ENCODE measurements at regions not wholly inside any gene's neighbourhood (a gene's known extent, or its start where the extent isn't known, plus 50 kb on each side); places are given as distances from the start of the nearest gene placed in this dataset.

DNA sequence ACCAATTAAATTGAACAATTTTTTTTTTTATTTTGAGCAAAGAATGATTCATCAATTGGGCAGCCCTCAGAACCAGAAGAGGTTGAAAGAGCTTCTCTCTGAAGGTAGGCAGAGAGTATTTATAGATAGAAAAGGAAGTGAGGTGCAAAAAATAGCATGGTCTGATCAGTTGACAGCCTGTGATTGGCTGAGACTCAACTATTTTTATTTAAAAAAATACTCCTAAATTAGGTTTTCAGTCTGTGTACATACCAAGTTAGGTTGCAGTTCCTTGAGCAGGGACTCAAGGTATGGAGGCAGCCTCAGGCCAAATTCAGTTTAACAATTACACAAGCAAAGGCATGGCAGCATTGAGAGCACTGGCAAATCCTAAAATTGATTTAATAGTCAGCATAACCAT is 1074.7 kb downstream of the SORCS1 start:
- Histone ChIP-seq H3K4me1 (no peaks in the 10 kb centered on the region), H3K4me3 (no peak overlapping the region), H3K27ac (no peak overlapping the region), H3K4me2 (no peak overlapping the region), H3K9me3 (no peaks in the 10 kb centered on the region)
- ChIA-PET POLR2A (no interaction called here), CTCF (no interaction called here)
- DNase-seq (ENCODE audit: low read depth in 1 of 2, low spot score in 1 of 2) (no peak), FAIRE-seq (no peak), ATAC-seq (no peak)
- TF ChIP-seq FOSB (CRISPR knock-in tag; IDR thresholded peaks at IDR 0.05) (no peak), TFCP2L1 (CRISPR knock-in tag; IDR thresholded peaks at IDR 0.05) (no peak), GATA3 (IDR thresholded peaks at IDR 0.05; ENCODE audit: borderline replicate concordance) (no peak), RAD21 (conservative IDR thresholded peaks at IDR 0.05 in 1 of 2, IDR thresholded peaks at IDR 0.05 in 1 of 2) (no peak), EHMT2 (IDR thresholded peaks at IDR 0.05; ENCODE audit: low read depth) (no peak), SREBF2 (IDR thresholded peaks at IDR 0.05) (no peak), CBX8 (IDR thresholded peaks at IDR 0.05) (no peak), BHLHE40 (IDR thresholded peaks at IDR 0.05; ENCODE audit: low read depth, low read length) (no peak)

DNA sequence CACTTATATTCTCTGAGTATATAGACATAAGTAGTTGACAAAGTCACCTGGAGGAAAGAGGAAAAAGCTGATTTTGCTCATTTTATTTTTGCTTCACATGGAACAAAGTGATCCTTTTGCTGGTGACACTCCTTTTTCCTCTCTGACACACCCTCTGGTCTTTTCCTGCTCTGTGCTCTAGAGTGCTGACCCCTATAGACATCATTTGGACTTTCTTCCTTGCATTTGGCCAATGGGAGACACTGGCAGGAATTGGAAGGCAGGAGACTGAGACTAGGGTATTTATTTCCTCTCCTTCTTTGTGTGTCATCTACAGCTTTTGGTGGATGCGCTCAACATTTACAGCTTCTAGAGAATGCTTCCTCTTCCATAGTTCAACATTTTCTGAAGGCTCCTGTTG is 1078.1 kb downstream of the SORCS1 start:
- Histone ChIP-seq H3K4me2 (no peak overlapping the region), H3K4me3 (no peak overlapping the region), H3K4me1 (no peaks in the 10 kb centered on the region), H3K27ac (no peak overlapping the region), H3K9me3 (no peaks in the 10 kb centered on the region)
- ATAC-seq (no peak), FAIRE-seq (no peak), DNase-seq (ENCODE audit: low read depth in 1 of 2, low spot score in 1 of 2) (no peak)
- TF ChIP-seq, protein P1, sequence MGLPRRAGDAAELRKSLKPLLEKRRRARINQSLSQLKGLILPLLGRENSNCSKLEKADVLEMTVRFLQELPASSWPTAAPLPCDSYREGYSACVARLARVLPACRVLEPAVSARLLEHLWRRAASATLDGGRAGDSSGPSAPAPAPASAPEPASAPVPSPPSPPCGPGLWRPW (IDR thresholded peaks at IDR 0.05) = no peak
- TF ChIP-seq RFX5 (IDR thresholded peaks at IDR 0.05) = no peak
- TF ChIP-seq ESRRA (IDR thresholded peaks at IDR 0.05; ENCODE audit: borderline replicate concordance, low read length) = no peak
- no peak for TF ChIP-seq CHD2 (IDR thresholded peaks at IDR 0.05; ENCODE audit: low read length, partially characterized antibody)
- no peak for TF ChIP-seq TFCP2L1 (CRISPR knock-in tag; IDR thresholded peaks at IDR 0.05)
- TF ChIP-seq CHD4 (IDR thresholded peaks at IDR 0.05; ENCODE audit: borderline replicate concordance) = no peak
- TF ChIP-seq RARB (CRISPR knock-in tag; IDR thresholded peaks at IDR 0.05) = no peak
- WGBS (ENCODE audit: missing lambda C conversion rate) = 88% methylated on average over 1 of the region's 1 CpG
- ChIA-PET POLR2A (no interaction called here), CTCF (no interaction called here)

DNA sequence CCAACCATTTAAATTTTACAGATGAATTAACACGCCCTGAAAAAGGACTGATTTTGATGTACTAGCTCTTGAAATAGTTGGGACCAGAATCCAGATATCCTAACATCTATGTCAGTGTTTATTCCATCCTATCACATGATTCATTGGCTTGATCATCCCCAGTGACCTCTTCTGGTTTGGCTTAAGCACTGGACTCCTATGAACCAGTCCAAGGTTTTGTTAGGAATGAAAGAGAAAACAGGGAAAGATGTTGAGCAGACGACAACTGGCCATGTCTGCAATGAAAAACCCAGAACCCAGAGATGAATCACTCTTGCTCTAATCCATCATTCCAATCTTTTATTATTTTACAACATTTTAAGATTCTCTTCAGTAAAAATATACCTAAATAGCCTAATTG is 1080.9 kb downstream of the SORCS1 start:
- ATAC-seq (no peak), FAIRE-seq (no peak), DNase-seq (ENCODE audit: low read depth in 1 of 2, low spot score in 1 of 2) (no peak)
- H3K9me3 ChIP-seq = no peaks in the 10 kb centered on the region
- H3K4me3 ChIP-seq = no peak overlapping the region
- H3K27ac ChIP-seq = no peak overlapping the region
- ChIA-PET POLR2A (no interaction called here), CTCF (no interaction called here)
- WGBS (ENCODE audit: missing lambda C conversion rate) = 2% methylated on average over 2 of the region's 2 CpGs
- H3K4me1 ChIP-seq = no peaks in the 10 kb centered on the region
- no peak overlapping the region for H3K4me2 ChIP-seq
- TF ChIP-seq CHD2 (IDR thresholded peaks at IDR 0.05; ENCODE audit: low read length, partially characterized antibody) = no peak
- TF ChIP-seq PBX3 (IDR thresholded peaks at IDR 0.05) = no peak
- TF ChIP-seq ZSCAN20 (CRISPR knock-in tag; IDR thresholded peaks at IDR 0.05) = no peak
- TF ChIP-seq BCL3 (IDR thresholded peaks at IDR 0.05) = no peak
- no peak for TF ChIP-seq HDAC2 (IDR thresholded peaks at IDR 0.05)
- TF ChIP-seq RARB (CRISPR knock-in tag; IDR thresholded peaks at IDR 0.05) = no peak
- TF ChIP-seq POLR2AphosphoS2 (conservative IDR thresholded peaks at IDR 0.05; ENCODE audit: low read length) = no peak
- no peak for TF ChIP-seq FOSL2 (IDR thresholded peaks at IDR 0.05)
- no peak for TF ChIP-seq FOSL2 (CRISPR knock-in tag; IDR thresholded peaks at IDR 0.05)
- no peak for TF ChIP-seq NFE2L2 (conservative IDR thresholded peaks at IDR 0.05; ENCODE audit: low read length)
- no peak for TF ChIP-seq MAZ (IDR thresholded peaks at IDR 0.05; ENCODE audit: borderline replicate concordance, low read depth, low read length)
- TF ChIP-seq RFX5 (IDR thresholded peaks at IDR 0.05) = no peak
- TF ChIP-seq REST (IDR thresholded peaks at IDR 0.05) = no peak
- no peak for TF ChIP-seq FOSB (CRISPR knock-in tag; IDR thresholded peaks at IDR 0.05)
- no peak for TF ChIP-seq BHLHE40 (IDR thresholded peaks at IDR 0.05; ENCODE audit: low read depth, low read length)
- no peak for TF ChIP-seq POLR2A (IDR thresholded peaks at IDR 0.05; ENCODE audit: low read length)
- TF ChIP-seq MAFK (IDR thresholded peaks at IDR 0.05; ENCODE audit: partially characterized antibody) = no peak
- TF ChIP-seq EHF (CRISPR knock-in tag; IDR thresholded peaks at IDR 0.05) = no peak
- no peak for TF ChIP-seq KDM1A (IDR thresholded peaks at IDR 0.05; ENCODE audit: low read depth)
- no peak for TF ChIP-seq PHF8 (IDR thresholded peaks at IDR 0.05; ENCODE audit: borderline replicate concordance, low read depth)
- TF ChIP-seq ESRRA (IDR thresholded peaks at IDR 0.05; ENCODE audit: borderline replicate concordance, low read length) = no peak
